ENCODE measurements at regions not wholly inside any gene's neighbourhood (a gene's known extent, or its start where the extent isn't known, plus 50 kb on each side); places are given as distances from the start of the nearest gene placed in this dataset.
A peak's percentile ranks its signal among the peaks of the same experiment; 100 is the strongest.

DNA sequence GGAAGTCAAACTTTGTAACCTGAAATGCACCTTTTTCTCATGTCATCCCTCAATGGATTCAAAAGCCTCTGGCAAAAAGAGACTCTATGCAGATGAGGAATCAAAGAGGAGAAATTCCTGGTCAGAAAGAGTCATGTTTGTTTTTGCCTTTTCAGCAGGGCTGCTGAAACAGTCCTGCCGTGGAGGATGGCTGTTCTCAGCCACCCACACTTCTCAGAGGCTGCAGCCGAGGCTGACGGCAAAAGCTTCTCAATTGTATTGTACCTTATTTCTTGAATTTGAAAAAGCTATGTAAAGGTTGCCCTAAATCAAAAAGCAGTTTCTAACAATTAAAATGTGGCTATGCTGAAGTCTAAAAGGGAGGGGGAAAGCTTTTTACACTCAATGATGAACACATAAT is 385.3 kb downstream of the KCTD12 start:
- DNase-seq = no peak

DNA sequence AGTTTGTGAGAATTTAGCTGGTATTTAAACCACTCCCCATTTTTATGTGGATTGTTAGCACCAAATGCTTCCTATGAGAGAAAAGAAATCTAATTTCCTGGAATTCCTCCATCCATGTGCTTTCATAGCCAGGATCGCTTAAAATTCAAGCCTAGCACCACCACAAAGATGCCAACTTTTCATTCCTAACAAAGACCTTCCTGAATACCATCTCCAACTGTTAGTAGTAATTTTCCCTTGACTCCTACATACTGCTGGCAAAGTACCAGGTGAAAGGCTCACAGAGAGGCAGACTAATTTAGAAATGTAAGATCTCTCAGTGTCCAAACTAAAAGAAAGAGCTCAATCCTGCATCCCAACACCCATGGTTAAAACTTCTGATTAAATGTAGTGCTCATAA is 386.3 kb downstream of the KCTD12 start:
- no peak for DNase-seq

DNA sequence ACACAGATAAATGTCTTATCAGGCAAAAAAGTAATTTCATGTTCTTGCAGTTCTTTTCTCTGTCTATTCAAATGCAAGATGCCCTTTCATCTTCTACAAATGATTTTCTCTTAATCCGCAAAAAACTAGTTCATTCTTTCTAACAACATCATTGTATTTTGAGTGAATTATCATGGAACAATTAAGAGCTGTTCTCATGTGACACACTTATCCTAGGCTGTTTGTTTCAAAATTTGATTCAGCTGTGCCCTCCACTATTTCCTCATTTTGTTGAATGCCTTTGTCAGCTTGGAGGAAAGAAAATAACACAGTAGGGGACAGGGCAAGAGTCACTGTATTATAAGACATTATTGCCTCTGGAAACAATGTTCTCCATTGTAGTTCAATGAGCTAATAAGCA is 396.9 kb downstream of the KCTD12 start:
- peak; percentile 65 for DNase-seq

DNA sequence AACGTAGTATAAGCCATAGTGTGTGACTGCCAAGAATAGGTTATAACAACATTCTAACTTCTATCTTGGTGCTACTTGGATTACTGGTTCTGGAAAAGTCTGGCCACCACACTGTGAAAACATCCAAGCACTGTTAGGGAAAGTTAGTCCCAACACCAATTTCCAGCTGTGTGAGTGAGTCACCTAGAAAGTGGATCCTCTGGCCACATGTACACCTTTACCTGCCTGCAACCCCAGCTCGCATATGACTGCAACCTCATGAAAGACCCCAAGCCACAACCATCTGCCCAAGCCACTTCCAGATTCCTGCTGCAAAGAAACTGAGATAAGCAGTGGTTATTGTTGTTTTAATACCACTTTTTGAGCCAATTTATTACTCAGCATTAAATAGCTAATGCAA is 404.5 kb downstream of the KCTD12 start:
- no peak for DNase-seq

DNA sequence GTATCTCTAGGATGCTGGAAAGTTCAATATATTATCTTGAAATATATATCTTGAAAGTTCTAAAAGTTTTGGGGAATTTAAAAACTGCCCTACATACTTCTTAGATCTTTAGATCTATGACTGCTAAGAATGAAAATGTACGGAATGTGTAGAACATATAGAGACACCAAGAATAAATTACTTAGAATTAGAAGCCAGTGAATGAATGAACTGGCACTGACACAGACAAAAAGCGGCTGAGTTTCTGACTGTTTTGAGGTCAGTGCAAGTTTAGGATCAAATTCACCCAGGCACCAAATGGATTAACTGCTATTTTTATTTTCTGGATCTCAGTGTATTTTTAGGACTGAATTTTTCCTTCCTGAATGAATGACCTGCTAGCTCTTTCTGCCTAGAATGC is 411.2 kb downstream of the KCTD12 start:
- DNase-seq = no peak

DNA sequence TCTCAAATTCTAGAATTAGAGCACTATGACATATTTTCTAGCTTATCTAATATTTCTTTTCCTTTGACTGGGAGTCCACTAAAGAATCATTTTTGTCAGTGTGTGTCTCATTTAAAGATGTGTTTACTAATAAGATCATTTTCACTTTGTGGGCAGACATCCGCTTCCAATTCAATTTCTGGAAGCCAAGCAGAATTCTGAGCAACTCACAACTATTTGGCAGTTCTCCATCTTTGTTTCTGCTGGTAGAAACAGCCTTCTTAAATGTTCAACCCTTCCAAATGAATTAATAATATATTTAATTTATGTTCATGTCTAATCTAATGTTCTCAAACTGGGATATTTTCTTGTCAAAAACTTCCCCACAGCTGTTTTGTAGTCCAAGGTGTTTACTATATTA is 411.8 kb downstream of the KCTD12 start:
- DNase-seq = no peak

DNA sequence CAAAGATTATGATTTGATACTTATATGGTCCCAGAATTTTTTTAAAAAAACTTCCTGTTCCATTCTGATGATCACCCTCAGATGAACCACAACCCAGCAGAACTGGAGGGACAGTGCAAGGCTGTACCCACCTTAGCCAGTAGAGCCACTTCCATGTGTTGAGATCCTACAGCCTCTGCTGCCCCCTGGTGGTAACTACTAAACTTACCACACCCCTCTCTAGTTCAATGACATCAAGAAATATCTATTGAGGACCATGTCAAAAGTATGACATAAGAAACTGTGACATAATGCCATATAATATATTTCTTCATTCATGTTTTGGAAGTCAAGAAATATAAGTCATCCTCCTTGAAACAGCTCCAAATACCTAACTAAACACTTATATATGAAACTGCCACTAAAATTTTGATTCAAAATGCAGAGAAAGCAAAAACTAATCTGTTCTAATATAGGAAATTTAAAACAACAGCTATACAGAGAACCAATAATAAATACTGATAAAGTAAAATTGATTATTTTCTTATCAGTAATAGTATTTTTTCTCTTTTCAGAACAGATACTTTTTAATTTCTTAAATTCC is 412.6 kb downstream of the KCTD12 start:
- DNase-seq = peak; percentile 92

DNA sequence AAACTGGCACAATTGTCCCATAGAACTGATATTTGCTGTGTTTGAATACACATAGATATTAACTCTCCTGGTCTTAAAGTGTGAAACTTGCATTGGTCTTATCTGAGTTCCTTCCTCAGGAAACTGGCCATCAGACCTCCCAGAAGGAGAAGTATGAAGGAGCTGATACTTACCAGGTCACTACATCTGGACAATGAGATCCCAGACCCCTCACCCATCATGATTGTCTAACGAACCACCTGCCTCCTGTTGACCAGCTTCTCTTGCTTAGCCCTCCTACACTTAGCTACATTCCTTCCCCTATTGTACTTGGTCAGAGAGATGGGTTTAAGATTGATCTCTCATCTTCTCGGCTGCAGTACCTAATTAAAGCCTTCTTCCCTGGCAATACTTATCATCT is 413.3 kb downstream of the KCTD12 start:
- DNase-seq = no peak

DNA sequence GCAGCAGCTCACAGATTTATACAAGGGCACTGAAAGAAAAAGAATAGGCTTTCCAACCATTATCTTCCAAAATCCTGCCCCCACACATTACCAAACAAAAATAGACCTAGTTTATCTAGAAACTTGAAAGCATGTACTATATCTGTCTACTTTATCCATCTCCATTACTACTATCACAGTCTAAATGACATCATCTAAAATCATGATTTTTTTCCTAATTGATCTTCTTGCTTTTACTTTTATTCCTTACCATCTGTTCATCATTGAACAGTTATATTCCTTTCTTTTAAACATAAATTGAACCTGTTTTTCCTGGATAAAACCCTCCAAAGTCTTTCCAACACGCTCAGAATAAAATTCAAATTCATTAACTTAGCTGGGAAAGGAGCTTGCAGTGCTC is 414.7 kb downstream of the KCTD12 start:
- no peak for DNase-seq

DNA sequence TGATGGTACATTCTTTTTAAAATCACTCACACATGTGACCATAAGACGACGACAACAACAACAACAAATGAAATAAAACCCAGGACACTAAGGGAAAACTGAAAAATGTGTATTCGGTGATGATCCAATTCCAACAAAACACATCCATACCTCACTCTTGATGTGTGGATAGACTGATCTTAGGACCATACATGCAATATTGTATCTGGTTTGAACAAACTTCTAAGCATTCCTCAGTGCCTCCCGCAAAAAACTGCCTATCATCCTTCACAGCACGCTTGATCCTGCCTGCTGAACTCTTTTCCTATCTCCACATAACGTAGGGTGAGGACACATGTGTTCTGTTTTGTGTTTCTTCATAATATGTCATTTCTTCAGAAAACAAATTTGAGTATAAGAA is 415.2 kb downstream of the KCTD12 start:
- DNase-seq = no peak

DNA sequence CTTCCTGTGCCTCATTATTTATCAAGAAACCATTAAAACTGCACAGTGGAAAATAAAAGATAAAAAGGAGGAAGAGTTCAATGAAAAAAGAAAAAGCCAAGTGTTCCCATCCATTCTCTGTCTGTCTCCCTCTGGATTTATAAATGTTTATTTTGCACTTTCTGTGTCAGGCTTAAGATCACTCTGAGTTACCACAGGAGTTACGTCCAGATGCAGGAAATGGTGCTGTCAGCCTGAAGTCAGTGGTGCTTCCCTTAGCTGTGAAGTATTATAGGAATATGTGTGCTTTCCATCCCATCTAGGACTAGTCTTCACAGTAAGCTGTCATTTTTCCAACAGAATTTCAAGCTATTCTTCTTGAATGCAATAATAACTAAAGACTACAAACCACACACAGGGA is 420.2 kb downstream of the KCTD12 start:
- no peak for DNase-seq

DNA sequence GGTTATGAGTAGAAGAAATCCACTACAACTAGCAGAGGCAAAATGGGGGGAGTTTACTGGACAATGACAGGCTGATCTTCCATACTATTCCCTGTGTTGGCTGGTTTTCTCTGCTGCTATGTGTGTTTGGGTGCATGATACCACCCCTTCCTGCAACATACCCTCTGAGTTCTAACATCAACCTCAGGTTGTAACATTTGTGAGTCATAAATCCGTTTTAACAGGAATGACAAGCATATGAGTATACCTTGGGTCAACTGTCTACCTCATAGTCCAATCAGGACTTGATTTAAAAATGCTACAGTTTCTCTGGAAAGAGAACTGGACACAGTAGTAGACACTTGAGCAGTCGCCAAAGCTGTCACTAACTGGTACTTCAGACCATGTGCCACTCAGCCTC is 422.9 kb downstream of the KCTD12 start:
- DNase-seq = no peak

DNA sequence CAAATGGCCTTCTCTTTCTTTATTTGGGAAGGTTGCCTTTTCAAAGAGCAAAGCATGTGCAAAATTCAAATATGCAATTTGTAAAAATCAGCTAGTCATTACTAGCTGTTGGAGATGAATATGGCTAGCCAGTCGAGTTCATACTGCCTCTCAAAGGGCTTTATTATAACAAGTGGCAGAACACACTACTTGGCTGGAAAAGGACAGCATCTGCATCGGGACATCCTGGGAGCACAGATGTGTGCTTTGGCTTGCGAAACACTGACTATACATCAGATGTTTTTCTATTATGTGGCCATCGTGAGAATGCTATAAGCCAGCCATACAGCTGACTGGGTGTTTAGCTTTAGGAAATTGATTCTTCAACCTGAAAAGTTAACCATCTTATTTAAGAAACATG is 424.2 kb downstream of the KCTD12 start:
- no peak for DNase-seq

DNA sequence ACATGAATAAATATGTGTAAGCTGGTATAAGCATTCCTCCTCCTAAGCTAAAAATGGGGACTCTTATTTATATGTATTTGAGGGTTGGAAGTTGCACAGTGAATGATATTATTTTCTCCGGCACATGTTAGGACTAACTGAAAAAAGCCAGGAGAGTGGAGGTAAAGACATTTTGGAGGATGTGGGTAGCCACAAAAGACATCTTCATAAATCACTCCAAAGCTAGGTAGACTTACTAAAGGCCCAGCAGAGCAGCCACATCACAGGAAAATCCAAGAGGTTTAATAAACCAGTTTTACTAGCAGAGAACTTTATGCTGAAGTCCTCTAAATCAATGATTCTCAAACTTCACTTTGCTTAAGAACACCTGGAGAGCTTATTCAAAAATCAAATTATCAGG is 424.7 kb downstream of the KCTD12 start:
- no peak for DNase-seq

DNA sequence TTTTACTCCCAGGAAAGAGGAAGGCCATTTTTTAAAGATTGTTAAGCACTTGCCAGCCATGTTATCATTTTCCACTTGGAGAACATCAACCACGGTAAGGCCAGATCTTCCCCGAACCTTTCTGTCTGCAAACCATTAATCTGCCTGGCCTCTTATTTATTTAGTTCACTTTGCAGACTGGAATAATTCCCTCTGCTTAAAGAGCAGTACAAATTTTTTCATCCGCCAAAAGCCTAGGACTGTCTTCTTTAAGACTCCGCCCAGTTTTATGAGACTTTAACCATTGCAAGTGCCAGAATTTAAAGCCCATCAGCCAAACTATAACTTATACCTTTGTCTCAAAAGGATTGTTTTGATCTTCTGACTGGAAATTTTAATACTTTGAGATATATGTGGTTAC is 426.3 kb downstream of the KCTD12 start:
- DNase-seq = no peak

DNA sequence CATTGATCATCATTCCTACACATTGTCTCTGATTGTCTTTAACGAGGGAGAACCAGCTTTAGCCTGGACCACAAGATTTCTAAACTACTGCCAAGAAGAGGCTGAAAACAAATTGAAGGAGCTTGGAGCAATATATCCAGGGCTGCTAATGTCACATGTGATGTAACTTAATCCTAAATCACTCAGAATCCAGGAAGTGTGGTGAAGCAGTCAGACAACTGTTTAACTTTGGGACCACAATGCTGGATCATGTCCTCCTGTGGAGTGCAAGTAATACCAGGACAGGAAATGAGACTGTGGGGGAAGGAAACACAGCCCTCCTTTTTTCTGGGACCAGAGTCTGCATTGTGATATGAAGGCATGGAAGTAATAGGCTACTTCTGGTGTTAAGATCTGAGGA is 430.2 kb downstream of the KCTD12 start:
- peak; percentile 22 for DNase-seq

DNA sequence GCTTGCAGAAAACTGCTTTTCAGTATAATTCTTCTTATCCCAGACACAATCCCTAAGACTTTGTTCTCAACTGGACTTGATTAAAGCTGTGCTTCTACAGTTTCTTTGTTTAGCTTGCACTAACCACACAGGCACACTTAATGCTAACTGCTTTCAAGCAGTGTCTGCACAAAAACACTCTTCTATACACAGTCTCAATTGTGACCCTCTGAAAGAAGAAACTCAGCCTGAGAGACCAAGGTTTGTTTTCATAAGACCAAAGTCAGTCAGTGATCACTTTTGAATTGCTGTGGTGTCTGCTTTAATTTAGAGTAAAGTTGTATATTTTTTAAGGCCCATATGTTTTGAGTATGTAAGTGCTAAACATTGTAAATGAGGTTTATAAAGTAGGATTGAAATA is 431.2 kb downstream of the KCTD12 start:
- DNase-seq = no peak

DNA sequence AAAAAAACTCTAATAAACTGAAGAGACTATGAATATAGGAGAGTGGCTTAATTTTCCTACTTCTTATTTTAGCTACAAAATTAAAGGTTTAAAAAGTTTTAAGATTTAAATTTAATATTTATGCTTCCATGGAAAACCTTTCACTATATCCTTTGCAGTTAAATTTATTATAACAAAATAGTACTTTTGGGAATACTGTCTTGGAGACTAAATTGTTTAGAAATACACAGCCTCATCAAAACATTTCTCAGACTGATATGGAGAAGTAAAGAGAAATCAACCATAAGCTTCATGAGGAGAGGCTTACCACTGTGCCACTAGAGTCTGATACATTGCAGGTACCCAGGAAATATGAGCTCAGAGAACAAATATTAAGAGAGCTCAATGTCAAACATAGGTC is 436.5 kb downstream of the KCTD12 start:
- DNase-seq = no peak

DNA sequence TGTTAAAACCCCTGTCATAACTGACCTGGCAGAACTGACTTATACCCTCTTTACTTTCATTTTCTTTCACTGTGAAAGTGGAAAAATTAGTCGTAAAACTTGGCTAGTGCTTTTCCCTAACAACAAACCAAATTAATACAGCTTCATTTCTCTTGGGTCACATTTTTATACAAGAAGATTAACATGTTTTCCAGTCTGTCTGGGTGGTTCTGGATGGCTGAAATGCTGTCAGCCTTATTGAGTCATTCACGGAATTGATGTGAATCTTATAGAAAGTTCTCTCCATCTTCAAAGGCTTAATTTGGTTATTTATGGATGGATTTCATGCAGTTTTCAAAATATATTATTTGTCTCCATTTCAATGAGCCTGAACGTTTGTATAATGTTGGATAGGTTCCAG is 440.0 kb downstream of the KCTD12 start:
- DNase-seq = peak; percentile 60

DNA sequence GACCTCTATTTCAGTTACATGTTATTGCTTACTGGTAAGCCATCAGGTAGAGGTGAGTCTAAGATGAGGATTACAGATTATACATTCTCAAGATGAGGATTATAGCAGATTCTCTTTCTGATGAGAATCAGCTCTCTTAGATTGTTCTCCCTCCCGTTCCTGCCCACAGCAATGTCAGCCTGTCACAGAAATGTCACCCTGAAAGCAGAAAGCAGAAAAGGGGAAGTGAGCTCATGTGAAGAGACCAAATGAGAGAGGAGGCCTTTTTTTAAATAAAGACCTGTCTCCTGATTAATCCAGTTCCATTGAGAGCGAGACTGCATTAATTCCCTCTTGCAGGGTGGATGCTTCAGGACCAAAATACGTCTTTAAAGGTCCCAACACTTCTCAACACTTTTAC is 445.6 kb downstream of the KCTD12 start:
- DNase-seq = peak; percentile 83

DNA sequence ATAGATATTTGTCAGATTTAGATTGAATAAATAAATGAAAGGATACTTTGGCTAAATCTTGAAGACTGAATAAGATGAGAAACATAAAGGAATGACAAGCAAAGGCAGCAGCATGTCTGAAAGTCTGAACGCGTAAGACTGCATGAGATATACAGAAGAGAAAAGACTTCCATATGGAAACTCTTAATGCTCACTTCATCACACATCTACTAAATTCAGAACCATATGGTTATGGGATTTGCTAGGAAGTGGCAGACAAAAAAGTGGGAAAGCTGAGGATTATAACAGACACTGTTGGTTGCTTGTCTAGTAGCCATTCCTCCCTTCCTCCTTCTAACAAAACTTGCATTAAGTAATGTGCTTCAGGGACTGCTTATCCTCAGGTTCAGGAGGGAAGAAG is 446.7 kb downstream of the KCTD12 start:
- no peak for DNase-seq

DNA sequence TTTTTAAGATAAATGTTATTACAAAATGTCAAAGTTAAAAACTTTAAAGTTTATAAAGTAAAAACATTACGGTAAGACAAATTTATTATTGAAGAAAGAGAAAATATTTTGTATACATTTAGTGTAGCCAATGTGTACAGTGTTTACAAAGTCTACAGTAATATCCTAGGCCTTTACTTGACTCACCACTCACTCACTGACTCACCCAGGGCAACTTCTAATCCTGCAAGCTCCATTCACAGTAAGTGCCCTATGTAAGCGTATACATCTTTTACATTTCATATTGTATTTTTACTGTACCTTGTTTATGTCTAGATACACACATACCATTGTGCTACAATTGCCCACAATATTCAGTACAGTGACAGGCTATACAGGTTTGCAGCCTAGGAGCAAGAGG is 448.2 kb downstream of the KCTD12 start:
- no peak for DNase-seq

DNA sequence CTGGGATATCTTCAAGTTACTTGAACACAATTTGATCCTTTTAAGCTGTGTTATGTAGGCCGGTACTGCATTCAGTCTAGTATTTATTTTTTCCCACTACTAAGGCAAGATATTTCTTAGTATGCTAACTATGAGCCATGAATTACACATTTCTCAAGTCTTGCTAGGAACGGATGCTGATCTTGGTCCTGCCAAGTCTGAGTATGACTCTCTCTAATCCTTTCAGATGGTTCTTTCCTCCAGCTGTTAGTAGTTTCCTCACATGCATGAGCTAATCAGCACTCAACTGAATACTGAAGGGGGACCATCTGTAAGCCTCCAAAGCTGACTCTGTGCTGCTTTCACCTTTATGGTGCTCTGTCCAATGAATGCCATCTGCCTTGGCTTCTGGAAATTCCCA is 460.3 kb downstream of the KCTD12 start:
- DNase-seq = no peak

DNA sequence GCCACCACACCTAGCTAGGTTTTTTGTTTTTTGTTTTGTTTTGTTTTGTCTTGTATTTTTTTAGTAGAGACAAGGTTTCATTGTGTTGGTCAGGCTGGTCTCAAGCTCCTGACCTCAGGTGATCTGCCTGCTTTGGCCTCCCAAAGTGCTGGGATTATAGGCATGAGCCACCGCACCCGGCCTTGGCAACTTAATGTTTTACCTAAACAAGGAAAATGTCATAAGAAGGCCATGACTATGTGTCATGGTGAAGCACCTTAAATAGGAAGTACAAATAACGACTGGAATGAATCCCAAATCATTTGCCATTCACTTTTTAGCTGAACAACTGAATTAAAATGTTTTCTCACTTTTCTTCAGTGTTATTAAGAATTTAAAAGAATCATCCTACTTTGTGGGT is 465.2 kb downstream of the KCTD12 start:
- DNase-seq = no peak

DNA sequence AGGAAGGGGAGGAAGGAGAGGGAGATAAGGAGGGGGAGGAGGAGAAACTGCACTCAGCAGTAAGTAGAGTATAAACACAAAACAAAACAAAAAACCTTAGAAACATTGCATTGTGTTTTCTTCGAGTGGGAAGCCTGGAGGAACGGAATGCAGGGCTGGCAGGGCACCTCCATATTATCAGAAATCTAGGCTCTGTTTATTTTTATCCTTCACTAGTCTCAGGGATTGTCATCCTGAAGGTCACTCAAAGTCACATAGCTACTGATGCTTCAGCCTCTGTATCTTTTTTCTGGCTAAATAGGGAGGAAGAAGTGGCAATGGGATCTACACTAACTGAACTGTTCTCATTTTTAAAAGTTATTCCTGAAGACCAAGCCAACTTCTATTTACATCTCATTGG is 467.8 kb downstream of the KCTD12 start:
- no peak for DNase-seq

DNA sequence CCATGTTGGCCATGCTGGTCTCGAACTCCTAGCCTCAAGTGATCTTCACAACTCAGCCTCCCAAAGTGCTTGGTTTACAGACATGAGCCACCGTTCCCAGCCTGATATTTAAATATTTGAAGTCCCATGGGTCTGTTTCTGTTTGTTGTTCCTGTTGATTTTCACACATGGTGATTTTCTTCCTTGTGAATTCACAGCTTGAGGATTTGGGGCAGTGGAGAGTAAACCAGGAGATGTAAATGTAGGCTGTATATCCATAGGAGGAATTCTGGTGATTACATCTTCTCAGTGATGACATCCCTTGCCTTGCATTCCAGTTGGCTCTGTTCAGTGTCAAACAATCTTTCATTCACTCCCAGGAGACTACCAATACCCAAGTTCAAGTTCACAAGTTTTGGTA is 471.9 kb downstream of the KCTD12 start:
- DNase-seq = no peak
